Transverse colon (tissue), 4 donors: ENCODE measurements at regions not wholly inside any gene's neighbourhood (a gene's known extent, or its start where the extent isn't known, plus 50 kb on each side); places are given as distances from the start of the nearest gene placed in this dataset.

ENCODE experiments used
- POLR2AphosphoS5 ChIP-seq, 3 donors: sonication (generic); formaldehyde crosslinking; IDR thresholded peaks; one replicate each; pipeline ENCODE4 v1.6.1; 2016; ENCODE audit warnings: antibody characterized with exemption in 3 of 3
- TF ChIP-seq, protein P1 (sequence below), 5 experiments: fragments of 200-600 bp in 3 of 5; fragments of 450-650 bp in 2 of 5; sonication (generic) in 3 of 5; IDR thresholded peaks; 1 replicate in 2 of 5; 2 replicates in 3 of 5; pipeline ENCODE4 v1.5.1; 2016 to 2017; ENCODE audit warnings: antibody characterized with exemption in 5 of 5, inconsistent platforms in 3 of 5, mild to moderate bottlenecking in 2 of 5, moderate library complexity in 1 of 5

DNA sequence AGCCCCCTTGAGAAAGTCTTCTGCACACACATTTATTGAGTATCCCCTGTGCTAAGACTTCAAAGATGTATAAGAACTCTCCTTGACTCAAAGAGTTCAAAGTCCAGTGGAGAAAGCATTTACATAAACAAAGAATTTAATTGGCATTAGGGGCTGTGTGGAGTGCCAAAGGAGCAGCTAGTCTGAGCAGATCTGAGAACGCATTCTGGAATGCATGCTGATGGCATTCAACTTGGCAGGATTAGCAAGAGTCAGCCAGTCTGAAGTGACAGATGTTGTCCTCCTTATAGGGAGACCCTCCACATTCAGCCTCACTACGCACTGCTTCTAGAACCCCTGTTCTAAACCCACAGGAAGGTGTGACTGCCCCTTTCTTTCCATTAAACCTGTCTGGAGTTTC is 191.5 kb downstream of the RAD51AP2 start:
- TF ChIP-seq, protein P1, sequence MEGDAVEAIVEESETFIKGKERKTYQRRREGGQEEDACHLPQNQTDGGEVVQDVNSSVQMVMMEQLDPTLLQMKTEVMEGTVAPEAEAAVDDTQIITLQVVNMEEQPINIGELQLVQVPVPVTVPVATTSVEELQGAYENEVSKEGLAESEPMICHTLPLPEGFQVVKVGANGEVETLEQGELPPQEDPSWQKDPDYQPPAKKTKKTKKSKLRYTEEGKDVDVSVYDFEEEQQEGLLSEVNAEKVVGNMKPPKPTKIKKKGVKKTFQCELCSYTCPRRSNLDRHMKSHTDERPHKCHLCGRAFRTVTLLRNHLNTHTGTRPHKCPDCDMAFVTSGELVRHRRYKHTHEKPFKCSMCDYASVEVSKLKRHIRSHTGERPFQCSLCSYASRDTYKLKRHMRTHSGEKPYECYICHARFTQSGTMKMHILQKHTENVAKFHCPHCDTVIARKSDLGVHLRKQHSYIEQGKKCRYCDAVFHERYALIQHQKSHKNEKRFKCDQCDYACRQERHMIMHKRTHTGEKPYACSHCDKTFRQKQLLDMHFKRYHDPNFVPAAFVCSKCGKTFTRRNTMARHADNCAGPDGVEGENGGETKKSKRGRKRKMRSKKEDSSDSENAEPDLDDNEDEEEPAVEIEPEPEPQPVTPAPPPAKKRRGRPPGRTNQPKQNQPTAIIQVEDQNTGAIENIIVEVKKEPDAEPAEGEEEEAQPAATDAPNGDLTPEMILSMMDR (IDR thresholded peaks at IDR 0.05), result no peak
- no peak for TF ChIP-seq POLR2AphosphoS5 (IDR thresholded peaks at IDR 0.05)
